GM21723 (cell line): ENCODE measurements at regions not wholly inside any gene's neighbourhood (a gene's known extent, or its start where the extent isn't known, plus 50 kb on each side); places are given as distances from the start of the nearest gene placed in this dataset.
"Not testable (repeated sequence)": the region's sequence is repeated elsewhere in the genome, so short reads cannot be mapped to it uniquely, and the experiment has no call there.

Source experiments
- ATAC-seq: cut with Tn5 transposase; IDR thresholded peaks from one replicate; pipeline ENCODE4 v1.9.1; 2021; ENCODE audit warnings: mild to moderate bottlenecking, moderate library complexity; ENCODE audit not compliant: unreplicated experiment

- no peak for ATAC-seq
Measured at GRCh38 chr1:65527190-65527589, 106.7 kb downstream of the LEPR start.

DNA sequence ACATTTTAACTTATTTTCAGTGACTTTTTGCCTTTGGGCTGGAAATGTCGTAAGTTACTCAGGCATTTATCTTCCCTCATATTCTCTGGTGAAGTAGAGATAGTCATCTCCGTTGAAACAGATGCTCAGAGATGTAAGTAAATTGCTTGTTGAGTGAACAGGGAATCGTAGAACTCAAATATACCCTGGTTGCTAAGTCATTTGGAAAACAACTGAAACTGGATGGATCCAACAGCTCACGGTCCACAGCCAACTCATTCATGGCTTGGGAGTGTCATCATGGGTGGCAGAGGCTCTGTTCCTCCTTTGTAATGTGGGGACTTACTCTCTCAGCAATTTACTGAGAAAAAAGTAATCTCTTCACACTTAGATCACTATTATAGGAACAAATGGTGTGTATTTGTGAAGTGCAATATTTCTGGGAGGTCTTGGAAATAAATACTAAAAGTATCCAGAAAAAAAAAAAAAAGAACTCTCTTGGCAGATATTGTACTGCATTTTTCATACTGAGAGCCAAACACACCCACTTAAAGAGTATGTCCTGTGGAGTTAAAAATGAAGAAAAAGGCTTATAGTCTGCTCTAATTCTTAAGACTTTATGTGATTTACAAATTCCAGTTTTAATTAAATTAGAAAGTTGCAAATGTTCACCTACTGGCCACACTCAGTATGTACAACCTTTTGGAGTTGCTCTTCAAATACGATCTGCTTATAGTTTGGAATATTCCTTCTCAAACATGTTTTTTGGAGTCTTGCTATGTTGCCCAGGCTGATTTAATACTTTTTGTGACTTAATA is 107.4 kb downstream of the LEPR start:
- no peak for ATAC-seq

- ATAC-seq = no peak
Measured at GRCh38 chr1:65531972-65532570, 111.6 kb downstream of the LEPR start.

DNA sequence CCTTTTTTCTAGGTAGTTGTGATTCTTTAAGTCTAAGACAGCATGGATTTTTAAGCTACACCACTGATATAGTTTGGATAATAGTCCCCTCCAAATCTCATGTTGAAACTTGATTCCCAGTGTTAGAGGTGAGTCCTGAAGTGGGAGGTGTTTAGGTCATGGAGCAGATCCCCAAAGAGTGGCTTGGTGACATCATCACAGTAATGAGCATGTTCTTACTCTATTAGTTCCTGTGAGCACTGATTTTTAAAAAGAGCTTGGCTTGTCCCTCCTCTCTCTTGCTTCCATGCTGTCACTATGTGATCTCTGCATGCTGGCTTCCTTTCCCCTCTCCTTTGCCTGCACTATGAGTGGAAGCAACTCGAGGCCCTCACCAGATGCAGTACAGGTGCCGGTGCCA is 115.5 kb downstream of the LEPR start:
- ATAC-seq = no peak

DNA sequence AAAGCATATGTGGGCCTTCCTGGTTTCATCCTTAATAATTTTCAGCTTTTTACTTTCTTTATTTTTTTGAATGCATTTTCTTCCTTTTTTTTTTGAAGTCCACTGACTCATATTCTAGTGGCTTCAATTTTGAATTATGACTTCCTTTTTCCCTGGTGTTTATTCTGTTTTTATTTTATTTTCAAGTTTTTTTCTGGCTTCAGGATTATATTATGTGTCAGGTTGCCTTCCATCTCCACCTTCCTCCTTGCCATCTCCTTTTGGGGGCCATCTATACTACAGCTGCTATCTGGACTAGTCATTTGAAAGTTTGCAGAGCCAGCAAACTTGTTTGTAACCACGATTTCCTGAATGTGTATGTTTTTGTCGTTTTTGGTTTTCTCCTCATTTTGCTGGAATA is 117.6 kb downstream of the LEPR start:
- no peak for ATAC-seq

- no peak for ATAC-seq
Measured at GRCh38 chr1:65538664-65539063, 118.2 kb downstream of the LEPR start.

GRCh38 chr1:65539266-65540131 is 119.0 kb downstream of the LEPR start:
- no peak for ATAC-seq

DNA sequence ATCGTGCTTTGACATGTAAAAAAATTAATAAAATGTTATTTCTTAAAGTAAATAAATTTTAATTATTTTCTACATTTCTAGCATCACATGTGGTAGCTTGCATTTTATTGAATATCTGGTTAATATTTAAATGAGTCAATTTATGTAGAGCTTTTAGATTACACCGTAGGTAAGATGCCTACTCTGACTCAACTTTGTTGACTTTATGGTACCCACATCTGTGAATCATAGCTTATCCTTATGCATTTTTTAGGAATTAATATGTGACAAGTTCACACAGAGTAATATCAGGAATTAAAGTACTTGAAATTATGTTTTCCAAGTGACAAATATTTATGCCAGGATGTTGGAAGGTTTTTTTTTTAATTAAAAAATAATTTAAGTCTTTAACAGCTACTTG is 120.7 kb downstream of the LEPR start:
- no peak for ATAC-seq

DNA sequence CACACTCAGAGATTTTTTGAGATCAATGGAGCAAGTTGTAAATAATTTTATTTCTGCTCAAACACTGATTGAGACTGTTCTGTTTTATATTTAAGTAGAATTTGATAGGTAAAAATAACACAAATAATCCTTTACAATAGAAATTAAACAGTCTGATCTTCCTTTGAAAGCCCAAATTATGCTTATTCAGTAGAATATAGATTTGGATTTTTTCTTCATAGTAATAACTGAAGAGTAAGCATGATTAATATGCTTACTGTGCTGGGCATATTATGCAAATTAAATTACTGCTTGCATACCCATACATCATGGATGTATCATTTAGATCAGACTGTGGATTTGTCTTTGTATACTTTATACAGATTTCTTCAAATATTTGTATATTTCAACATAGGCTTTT is 121.4 kb downstream of the LEPR start:
- no peak for ATAC-seq

DNA sequence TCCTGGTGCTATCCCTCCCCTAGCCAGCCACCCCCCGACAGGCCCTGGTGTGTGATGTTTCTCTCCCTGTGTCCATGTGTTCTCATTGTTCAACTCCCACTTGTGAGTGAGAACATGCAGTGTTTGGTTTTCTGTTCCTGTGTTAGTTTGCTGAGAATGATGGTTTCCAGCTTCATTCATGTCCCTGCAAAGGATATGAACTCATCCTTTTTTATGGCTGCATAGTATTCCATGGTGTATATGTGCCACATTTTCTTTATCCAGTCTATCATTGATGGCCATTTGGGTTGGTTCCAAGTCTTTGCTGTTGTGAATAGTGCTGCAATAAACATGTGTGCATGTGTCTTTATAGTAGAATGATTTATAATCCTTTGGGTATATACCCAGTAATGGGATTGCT is 122.1 kb downstream of the LEPR start:
- not testable (repeated sequence) for ATAC-seq

- ATAC-seq = not testable (repeated sequence)
Measured at GRCh38 chr1:65550306-65551010, 130.0 kb downstream of the LEPR start.

DNA sequence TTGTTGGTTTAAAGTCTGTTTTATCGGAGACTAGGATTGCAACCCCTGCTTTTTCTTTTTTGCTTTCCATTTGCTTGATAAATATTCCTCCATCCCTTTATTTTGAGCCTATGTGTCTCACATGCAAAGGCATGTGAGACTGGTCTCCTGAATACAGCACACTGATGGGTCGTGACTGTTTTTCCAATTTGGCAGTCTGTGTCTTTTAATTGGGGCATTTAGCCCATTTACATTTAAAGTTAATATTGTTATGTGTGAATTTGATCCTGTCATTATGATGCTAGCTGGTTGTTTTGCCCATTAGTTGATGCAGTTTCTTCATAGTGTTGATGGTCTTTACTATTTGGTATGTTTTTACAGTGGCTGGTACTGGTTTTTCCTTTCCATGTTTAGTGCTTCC is 132.0 kb downstream of the LEPR start:
- not testable (repeated sequence) for ATAC-seq

DNA sequence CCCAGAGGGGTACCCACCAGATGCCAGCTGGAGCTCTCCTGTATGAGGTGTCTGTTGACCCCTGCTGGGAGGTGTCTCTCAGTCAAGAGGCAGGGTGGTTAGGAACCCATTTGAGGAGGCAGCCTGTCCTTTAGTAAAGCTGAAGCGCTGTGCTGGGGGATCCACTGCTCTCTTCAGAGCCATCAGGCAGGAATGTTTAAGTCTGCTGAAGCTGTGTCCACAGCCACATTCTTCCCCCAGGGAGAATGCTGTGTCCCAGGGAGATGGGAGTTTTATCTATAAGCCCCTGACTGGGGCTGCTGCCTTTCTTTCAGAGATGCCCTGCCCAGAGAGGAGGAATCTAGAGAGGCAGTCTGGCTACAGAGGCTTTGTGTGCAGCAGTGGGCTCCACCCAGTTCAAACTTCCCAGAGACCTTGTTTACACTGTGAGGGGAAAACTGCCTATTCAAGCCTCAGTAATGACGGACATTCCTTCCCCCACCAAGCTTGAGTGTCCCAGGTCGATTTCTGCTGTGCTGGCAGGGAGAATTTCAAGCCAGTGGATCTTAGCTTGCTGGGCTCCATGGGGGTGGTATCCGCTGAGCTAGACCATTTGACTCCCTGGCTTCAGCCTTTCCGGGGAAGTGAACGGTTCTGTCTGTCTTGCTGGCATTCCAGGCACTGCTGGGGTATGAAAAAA is 133.8 kb downstream of the LEPR start:
- not testable (repeated sequence) for ATAC-seq

GRCh38 chr1:65554829-65555228 is 134.4 kb downstream of the LEPR start:
- ATAC-seq = no peak

DNA sequence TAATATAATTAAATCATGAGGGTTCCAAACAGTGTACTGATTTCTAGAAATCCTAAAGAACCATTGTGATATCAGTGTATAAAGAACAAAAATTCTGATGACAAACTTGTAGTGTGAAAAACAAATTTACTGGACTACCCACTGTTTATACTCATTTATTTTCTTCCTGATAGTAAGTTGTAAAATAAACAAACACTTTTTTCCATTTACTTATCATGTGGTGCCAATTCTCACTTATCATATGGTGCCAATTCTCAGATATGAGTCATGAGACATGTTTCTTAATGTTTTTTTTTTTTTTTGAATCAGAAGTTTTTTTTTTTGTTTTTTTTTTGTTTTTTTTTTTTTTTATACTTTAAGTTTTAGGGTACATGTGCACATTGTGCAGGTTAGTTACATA is 137.7 kb downstream of the LEPR start:
- no peak for ATAC-seq

GRCh38 chr1:65564493-65564892 is 144.0 kb downstream of the LEPR start:
- no peak for ATAC-seq

DNA sequence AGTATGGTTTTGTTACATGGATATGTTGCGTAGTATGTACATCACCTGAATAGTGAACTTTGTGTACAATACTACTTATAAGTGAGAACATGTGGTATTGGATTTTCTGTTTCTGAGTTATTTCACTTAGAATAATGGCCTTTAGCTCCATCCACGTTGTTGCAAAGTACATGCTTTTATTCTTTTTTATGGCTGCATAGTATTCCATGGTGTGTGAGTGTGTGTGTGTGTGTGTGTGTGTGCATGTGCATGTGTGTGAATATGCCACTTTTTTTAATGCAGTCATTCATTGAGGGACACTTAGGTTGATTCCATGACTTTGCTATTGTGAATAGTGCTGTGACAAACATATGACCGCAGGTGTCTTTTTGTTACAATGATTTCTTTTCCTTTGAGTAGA is 147.8 kb downstream of the LEPR start:
- ATAC-seq = no peak

DNA sequence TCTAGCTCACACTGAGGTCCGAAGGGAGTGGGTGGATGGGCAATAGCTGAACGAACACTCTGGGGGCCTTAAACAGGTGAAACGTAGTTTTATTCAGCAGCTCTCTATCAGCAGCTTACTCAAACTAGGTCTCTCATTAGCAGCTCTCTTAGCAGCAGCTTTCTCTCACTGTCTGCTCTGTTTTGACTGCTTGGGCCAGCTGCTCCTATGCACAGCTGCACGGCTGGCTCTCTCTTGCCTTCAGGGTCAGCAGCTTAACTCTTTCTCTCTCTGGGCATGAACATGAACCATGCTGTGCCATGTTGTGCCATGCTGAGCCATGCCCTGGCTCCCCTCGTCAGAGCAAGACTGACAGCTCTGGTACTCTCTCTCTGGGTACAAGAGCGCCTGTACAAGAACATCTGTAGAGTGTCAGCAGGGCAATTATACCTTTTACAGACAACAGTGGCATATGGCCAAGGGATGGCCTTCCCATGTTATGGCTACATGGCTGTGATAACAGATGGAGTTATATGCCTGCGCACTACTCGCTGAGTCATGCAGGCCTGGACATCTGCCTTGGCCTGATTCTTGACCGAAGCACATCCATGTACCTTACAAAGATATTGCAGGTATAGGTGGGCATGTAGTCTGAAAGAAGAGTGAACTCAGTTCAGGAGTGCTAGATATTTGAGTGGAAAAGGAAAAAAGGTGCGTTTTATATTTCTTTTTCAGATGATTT is 152.4 kb downstream of the LEPR start:
- ATAC-seq = no peak

DNA sequence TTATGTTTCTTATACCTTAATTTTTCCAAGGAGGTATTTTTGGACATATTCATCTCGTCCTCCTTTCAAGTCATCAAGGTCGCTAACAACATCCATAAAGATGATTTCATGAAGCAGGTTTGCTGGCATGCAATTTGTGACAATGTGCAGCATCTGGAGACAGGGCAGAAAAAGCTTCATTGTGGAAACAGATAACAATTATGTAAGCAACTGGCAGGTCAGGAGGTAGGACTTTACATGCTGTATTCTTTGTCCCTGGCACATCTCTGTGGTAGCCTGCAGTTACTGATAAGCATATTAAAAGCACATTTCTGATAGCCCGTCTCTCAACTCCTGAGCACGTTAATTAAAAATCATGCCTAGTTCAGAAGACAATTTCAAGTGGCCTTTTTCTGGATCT is 156.8 kb downstream of the LEPR start:
- ATAC-seq = no peak

DNA sequence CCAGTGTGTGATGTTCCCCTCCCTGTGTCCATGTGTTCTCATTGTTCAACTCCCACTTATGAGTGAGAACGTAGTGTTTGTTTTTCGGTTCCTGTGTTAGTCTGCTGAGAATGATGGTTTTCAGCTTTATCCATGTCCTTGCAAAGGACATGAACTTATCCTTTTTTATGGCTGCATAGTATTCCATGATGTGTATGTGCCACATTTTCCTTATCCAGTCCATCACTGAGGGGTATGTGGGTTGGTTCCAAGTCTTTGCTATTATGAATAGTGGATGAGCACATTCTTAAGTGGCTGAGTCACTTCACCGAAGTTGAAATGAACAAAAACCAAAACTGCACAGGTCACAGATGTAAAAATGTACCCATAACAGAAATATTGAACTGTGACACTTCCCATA is 157.5 kb downstream of the LEPR start:
- ATAC-seq = not testable (repeated sequence)
